HEK293T (cell line): ENCODE measurements at regions not wholly inside any gene's neighbourhood (a gene's known extent, or its start where the extent isn't known, plus 50 kb on each side); places are given as distances from the start of the nearest gene placed in this dataset.

Experiments used
- CTCF ChIA-PET: fragments of 350-600 bp; formaldehyde crosslinking; extraction: SDS; loops from one replicate; lab custom pipeline; 2021; ENCODE audit warnings: antibody characterized with exemption, inconsistent platforms; lab: Yijun Ruan, JAX
- POLR2A ChIA-PET: fragments of 350-600 bp; formaldehyde crosslinking; extraction: SDS; loops from one replicate; lab custom pipeline; 2020; ENCODE audit warnings: antibody characterized with exemption, inconsistent platforms; lab: Yijun Ruan, JAX
- DNase-seq: peaks from one replicate; pipeline ENCODE4 v3.0.0; 2012; ENCODE audit warnings: mixed read lengths; ENCODE audit errors: extremely low spot score
- ARNT ChIP-seq: fragments of 450-650 bp; IDR thresholded peaks from 2 replicates; pipeline ENCODE4 v1.6.1; 2017; ENCODE audit warnings: mild to moderate bottlenecking
- BHLHE40 ChIP-seq: fragments of 450-650 bp; IDR thresholded peaks from 2 replicates; pipeline ENCODE4 v1.6.1; 2016; ENCODE audit warnings: mild to moderate bottlenecking, moderate library complexity, borderline replicate concordance
- CTBP1 ChIP-seq: fragments of 450-650 bp; IDR thresholded peaks from 2 replicates; pipeline ENCODE4 v1.6.1; 2016; ENCODE audit warnings: borderline replicate concordance
- ELF4 ChIP-seq: fragments of 450-650 bp; IDR thresholded peaks from 2 replicates; pipeline ENCODE4 v1.6.1; 2017; ENCODE audit warnings: antibody characterized with exemption
- FOXA1 ChIP-seq: fragments of 450-650 bp; IDR thresholded peaks from 2 replicates; pipeline ENCODE4 v1.6.1; 2016; ENCODE audit warnings: mild to moderate bottlenecking
- FOXK2 ChIP-seq: fragments of 450-650 bp; IDR thresholded peaks from 2 replicates; pipeline ENCODE4 v1.6.1; 2016; ENCODE audit warnings: mild to moderate bottlenecking
- FOXM1 ChIP-seq: fragments of 450-650 bp; IDR thresholded peaks from 2 replicates; pipeline ENCODE4 v1.6.1; 2017; ENCODE audit warnings: mild to moderate bottlenecking, borderline replicate concordance
- HDGF ChIP-seq: fragments of 450-650 bp; IDR thresholded peaks from 2 replicates; pipeline ENCODE4 v1.6.1; 2017; ENCODE audit warnings: antibody characterized with exemption, borderline replicate concordance
- L3MBTL2 ChIP-seq: fragments of 450-650 bp; conservative IDR thresholded peaks from 2 replicates; pipeline ENCODE4 v1.6.1; 2016; ENCODE audit warnings: mild to moderate bottlenecking
- LEF1 ChIP-seq: fragments of 450-650 bp; IDR thresholded peaks from 2 replicates; pipeline ENCODE4 v1.6.1; 2017; ENCODE audit warnings: mild to moderate bottlenecking, borderline replicate concordance
- NFRKB ChIP-seq: fragments of 450-650 bp; IDR thresholded peaks from 2 replicates; pipeline ENCODE4 v1.6.1; 2016; ENCODE audit warnings: mild to moderate bottlenecking, moderate library complexity
- PKNOX1 ChIP-seq: fragments of 450-650 bp; IDR thresholded peaks from 2 replicates; pipeline ENCODE4 v1.6.1; 2016
- SP1 ChIP-seq: fragments of 450-650 bp; IDR thresholded peaks from 2 replicates; pipeline ENCODE4 v1.6.1; 2017
- SUZ12 ChIP-seq: fragments of 450-650 bp; IDR thresholded peaks from 2 replicates; pipeline ENCODE4 v1.6.1; 2016; ENCODE audit warnings: mild to moderate bottlenecking
- TARDBP ChIP-seq: fragments of 450-650 bp; IDR thresholded peaks from 2 replicates; pipeline ENCODE4 v1.6.1; 2016
- ZNF384 ChIP-seq: fragments of 450-650 bp; IDR thresholded peaks from 2 replicates; pipeline ENCODE4 v1.6.1; 2016

GRCh38 chr9:108684288-108685025 lies 171.3 kb downstream of the ACTL7B start:
- ChIA-PET CTCF (no interaction called here), POLR2A (interaction anchor here (0.5 kb wide), 1 partner anchor 1150 kb away, joined by 3 read pairs; no protein-coding TSS in a partner anchor)
- DNase-seq, result no peak
- no peak for TF ChIP-seq ARNT
- TF ChIP-seq SP1, result no peak
- TF ChIP-seq TARDBP, result no peak

GRCh38 chr9:108683245-108683644 lies 172.5 kb downstream of the ACTL7B start:
- CTCF ChIA-PET, result interaction anchor here (0.6 kb wide), 1 partner anchor 1015 kb away, joined by 3 read pairs; no protein-coding TSS in a partner anchor

GRCh38 chr9:108681851-108682590 lies 173.8 kb downstream of the ACTL7B start:
- no peak for TF ChIP-seq TARDBP
- no peak for TF ChIP-seq L3MBTL2
- TF ChIP-seq FOXK2, result no peak
- no peak for TF ChIP-seq BHLHE40
- no peak for TF ChIP-seq SP1
- TF ChIP-seq FOXA1, result no peak
- no peak for TF ChIP-seq PKNOX1
- TF ChIP-seq ZNF384, result no peak
- TF ChIP-seq CTBP1, result no peak
- TF ChIP-seq SUZ12, result no peak
- TF ChIP-seq LEF1, result no peak
- TF ChIP-seq NFRKB, result no peak
- TF ChIP-seq FOXM1, result no peak
- TF ChIP-seq ARNT, result no peak
- no peak for TF ChIP-seq ELF4
- ChIA-PET CTCF (interaction anchor here (0.6 kb wide), 1 partner anchor 272 kb away, joined by 4 read pairs; no protein-coding TSS in a partner anchor), POLR2A (no interaction called here)
- no peak for DNase-seq

More at GRCh38 chr9:108683245-108683644, 172.5 kb downstream of the ACTL7B start:
- TF ChIP-seq SUZ12 (no peak), FOXM1 (no peak), CTBP1 (no peak), ARNT (no peak), HDGF (no peak), LEF1 (no peak)
- no peak for DNase-seq
- POLR2A ChIA-PET, result no interaction called here

GRCh38 chr9:108680946-108681345 lies 174.8 kb downstream of the ACTL7B start:
- ChIA-PET CTCF (interaction anchor here (0.6 kb wide), 1 partner anchor 273 kb away, joined by 4 read pairs; no protein-coding TSS in a partner anchor), POLR2A (no interaction called here)
- DNase-seq, result no peak

GRCh38 chr9:108677776-108678175 lies 178.0 kb downstream of the ACTL7B start:
- CTCF ChIA-PET, result no interaction called here
- POLR2A ChIA-PET, result no interaction called here
- no peak for DNase-seq
- TF ChIP-seq L3MBTL2, result no peak
- no peak for TF ChIP-seq TARDBP
- TF ChIP-seq CTBP1, result no peak
- no peak for TF ChIP-seq BHLHE40
- TF ChIP-seq FOXK2, result no peak
- no peak for TF ChIP-seq SUZ12

More at GRCh38 chr9:108680946-108681345, 174.8 kb downstream of the ACTL7B start:
- no peak for TF ChIP-seq CTBP1
- no peak for TF ChIP-seq BHLHE40
- TF ChIP-seq TARDBP, result no peak
- TF ChIP-seq SUZ12, result no peak
- no peak for TF ChIP-seq PKNOX1

- ChIA-PET POLR2A (no interaction called here), CTCF (no interaction called here)
- no peak for DNase-seq
- TF ChIP-seq ARNT, result no peak
- no peak for TF ChIP-seq L3MBTL2
- TF ChIP-seq TARDBP, result no peak
- TF ChIP-seq FOXK2, result no peak
- TF ChIP-seq ZNF384, result no peak
- TF ChIP-seq LEF1, result no peak
- no peak for TF ChIP-seq BHLHE40
- TF ChIP-seq CTBP1, result no peak
- TF ChIP-seq NFRKB, result no peak
- TF ChIP-seq PKNOX1, result no peak
- no peak for TF ChIP-seq ELF4
- no peak for TF ChIP-seq SUZ12
- TF ChIP-seq FOXM1, result no peak
- no peak for TF ChIP-seq HDGF
- no peak for TF ChIP-seq SP1
- TF ChIP-seq FOXA1, result no peak
Measured at GRCh38 chr9:108676355-108676754, 179.4 kb downstream of the ACTL7B start.
